Superior temporal gyrus (tissue), 1 donor: ENCODE measurements at regions not wholly inside any gene's neighbourhood (a gene's known extent, or its start where the extent isn't known, plus 50 kb on each side); places are given as distances from the start of the nearest gene placed in this dataset.
A peak's percentile ranks its signal among the peaks of the same experiment; 100 is the strongest.

ENCODE experiments used
- DNase-seq: peaks from one replicate; pipeline ENCODE4 v3.0.0-alpha.2; 2016; ENCODE audit errors: extremely low spot score

GRCh38 chr2:65504814-65505697 lies 72.7 kb upstream of the SPRED2 start:
- DNase-seq, result no peak

DNA sequence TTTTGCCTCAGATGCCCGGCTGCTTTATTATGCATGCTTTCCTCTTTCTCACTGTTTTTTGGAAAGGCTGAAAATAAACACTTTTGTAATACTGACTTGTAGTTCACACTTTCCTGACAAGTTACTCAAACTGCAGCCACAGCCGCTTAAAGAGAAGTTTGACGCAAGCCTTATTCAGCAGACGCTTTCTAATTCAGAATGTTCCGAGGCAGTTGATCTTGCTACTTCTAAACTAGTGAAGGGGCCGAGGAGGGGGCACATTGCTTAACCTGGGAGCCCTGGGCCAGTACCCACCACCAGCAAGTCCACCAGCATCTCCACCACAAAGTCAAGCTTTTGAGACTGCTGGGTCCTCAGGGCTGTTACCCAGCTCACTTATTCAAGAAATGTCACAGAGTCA lies 71.8 kb upstream of the SPRED2 start:
- DNase-seq, result peak; percentile 33

DNA sequence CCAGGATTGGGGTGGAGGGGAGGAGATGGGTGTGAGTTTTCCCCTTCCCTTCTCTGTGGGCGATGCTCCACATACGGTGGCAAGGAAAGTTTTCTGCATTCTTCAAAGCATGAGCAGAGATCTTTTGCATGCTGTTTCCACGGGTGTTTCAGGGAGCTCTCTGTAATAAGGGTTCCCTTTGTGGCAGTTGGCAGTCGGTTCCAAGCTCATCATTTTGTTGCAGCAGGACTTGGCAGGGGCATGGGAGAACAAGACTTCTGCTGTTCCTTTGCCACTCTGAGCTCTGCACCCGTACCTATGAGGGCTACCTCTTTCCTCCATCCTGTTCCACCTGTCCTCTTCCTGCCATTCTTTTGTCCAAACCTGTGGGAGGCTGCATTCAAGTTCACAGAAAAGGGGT lies 71.3 kb upstream of the SPRED2 start:
- DNase-seq, result peak; percentile 65

DNA sequence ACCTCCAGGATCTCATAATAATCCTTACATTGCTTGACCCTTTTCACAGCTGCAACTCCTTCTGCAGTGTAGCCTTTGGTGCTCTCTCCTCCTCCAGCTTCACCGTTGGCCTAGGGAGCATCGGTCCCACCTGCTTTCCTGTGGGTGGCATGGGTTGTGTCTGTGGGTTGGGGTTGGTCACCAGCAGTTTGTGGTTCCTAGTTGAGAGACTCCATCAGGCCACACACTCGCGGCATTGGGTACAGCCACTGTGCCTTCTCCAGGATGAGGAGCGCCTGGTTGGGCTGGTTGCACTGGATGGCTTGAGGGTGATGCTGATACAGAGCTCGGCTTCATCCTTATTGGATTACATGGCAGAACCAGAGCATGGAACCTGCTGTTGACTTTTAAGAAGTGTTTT lies 69.4 kb upstream of the SPRED2 start:
- no peak for DNase-seq

GRCh38 chr2:65501074-65501473 lies 68.7 kb upstream of the SPRED2 start:
- no peak for DNase-seq

DNA sequence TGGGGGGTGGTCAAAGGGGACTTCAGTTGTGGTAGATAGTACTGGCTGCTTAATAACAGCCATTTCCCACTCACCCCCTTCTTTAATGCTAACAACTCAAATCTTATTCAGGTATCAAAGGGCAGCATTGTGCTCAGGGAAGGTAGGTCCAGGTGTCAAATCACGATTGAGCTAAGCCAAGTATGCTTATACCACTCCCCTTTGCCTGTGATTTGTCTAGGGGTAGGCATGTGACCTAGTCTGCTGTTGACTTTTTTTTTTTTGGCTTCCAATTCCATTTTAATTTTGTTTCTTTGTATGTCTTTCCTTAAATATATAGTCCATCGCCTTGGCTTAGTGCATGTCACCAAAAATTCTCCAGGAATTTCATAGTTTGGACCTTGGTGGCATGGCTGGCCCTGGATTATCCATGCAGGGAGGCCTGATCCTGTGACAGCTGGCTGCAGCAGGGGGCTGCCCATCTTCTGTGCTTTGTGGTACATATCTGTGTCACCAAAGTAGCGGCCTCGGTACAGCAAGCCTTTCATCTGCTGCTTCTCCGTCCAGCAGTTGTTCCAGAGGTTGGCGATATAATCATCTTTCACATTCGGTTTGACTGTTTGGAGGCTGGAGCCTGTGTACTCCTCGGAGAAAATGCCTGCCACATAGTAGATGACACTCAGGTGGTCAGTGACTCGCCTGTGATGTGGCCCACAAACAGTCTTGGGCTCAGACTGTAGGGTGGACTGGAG lies 68.1 kb upstream of the SPRED2 start:
- DNase-seq, result no peak

GRCh38 chr2:65499216-65499615 lies 66.8 kb upstream of the SPRED2 start:
- DNase-seq, result no peak

DNA sequence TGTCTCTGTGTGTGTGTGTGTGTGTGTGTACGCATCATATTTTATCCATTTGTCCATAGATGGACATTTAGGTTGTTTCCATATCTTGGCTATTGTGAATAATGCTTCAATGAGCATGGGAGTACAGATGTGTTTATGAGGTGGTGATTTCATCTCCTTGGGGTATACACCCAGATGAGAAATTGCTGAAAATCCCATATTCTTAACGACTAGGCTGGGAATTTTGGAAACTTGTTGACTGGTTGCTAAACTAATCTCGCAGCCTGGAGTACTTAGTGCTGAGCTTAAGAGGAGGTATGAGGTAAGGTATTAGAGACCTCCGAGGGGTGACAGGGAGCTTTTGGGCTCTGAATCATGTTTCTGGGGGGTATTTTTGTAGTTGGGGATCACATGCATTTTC lies 66.0 kb upstream of the SPRED2 start:
- no peak for DNase-seq

DNA sequence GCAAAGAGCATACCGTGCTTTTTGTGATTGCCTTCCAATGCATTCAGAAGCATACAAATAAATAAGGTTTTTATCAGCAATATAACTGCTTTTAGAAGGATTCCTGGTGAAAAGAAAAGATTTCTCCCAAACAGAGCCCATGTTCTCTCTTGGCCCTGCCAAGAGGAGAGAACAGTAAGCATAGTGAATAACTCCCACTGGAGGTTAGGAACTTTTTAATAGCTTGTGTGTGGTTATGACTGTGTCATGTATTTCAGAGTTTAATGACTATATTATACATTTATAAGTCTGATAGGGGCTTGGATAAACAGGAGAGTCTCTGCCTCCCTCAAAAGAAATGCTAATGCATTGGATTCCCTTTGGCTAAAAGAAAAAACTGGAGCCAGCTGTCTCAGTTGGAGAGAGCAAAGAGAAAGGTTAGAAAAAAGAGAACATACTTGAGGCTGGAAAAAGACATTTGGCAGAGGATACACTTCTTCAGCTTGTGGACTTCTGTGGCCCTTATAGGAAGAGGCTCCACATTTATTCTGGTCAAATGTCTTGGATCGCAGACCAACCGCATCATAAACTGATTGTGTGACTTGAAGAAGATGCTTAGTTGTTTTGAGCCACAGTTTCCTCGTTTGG lies 63.0 kb upstream of the SPRED2 start:
- no peak for DNase-seq

GRCh38 chr2:65494078-65494477 lies 61.7 kb upstream of the SPRED2 start:
- no peak for DNase-seq

GRCh38 chr2:65491381-65491905 lies 59.0 kb upstream of the SPRED2 start:
- no peak for DNase-seq

DNA sequence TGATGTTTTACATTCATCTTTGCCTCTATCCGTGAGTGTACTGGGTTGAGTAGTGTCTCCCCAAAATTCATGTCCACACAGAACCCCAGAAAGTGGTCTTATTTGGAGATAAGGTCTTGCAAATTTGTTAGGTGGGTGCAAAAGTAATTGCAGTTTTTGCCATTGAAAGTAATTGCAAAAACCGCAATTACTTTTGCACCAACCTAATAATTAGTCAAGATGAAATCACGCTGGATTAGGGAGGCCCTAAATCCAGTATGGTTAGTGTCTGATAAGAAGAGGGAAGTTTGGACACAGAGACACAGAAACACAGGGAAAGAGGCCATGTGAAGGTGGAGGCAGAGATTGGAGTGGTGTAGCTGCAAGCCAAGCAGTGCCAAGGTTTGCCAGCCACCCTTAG lies 57.8 kb upstream of the SPRED2 start:
- no peak for DNase-seq

- no peak for DNase-seq
These were observed 56.9 kb upstream of the SPRED2 start for GRCh38 chr2:65489269-65489668.

- no peak for DNase-seq
These were observed 56.1 kb upstream of the SPRED2 start for GRCh38 chr2:65488527-65488926.

GRCh38 chr2:65487404-65487803 lies 55.0 kb upstream of the SPRED2 start:
- DNase-seq, result no peak

- DNase-seq, result no peak
These were observed 54.4 kb upstream of the SPRED2 start for GRCh38 chr2:65486802-65487201.

DNA sequence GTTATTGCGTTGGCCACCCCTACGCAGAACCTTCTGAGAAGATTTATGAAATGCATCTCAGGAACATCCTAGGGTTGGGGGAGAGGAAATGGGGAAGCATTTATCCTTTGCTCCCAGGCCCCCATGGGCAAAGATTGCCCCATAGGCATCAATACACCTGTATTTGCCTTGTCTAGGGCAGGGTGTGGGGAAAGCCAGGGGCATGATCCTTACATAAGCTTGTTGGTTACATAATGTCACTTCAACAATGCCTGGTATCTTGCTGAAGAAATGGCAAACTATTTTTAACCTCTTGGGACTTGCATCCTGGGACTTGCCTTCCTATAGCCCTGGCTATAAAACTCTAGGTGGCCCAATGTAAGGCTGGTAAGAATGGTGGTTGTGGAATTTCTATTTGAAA lies 53.9 kb upstream of the SPRED2 start:
- no peak for DNase-seq

GRCh38 chr2:65485839-65486238 lies 53.4 kb upstream of the SPRED2 start:
- DNase-seq, result no peak

DNA sequence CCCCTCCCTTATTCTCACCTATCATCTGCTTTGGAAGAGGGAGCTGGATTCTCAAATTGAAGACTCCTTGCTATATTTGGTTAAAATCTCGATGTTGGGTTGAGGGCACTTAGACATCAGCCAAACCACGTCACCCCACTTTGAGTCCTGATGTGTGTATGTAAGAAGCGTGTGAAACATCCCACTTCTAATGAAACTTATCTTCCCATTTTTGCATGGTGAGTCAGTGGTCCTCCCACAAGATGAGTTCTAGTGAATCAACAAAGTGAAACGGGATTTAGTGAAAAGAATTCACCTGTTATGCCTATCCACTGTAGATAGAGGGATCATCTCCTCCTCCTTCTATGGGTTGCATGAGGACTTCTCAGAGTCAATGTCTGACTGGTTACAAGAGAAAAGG lies 51.4 kb upstream of the SPRED2 start:
- no peak for DNase-seq

DNA sequence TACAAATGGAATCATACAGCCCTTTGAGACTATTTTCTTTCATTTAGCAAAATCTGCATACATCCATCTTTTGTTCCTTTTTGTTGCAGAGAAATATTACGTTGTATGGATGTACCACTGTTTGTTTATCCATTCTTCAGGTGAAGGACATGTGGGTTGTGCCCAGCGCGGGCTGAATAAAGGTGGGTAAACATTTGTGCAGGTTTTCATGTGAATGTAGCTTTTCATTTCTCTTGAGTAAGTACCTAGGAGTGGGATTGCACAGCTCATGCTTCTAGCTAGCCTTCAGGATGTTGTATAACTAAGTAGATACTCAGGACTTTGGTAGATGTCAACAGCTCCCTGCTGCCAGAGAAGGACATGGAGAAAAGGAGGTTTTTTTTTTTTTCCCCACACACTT lies 50.6 kb upstream of the SPRED2 start:
- no peak for DNase-seq
